Sigmoid colon (tissue), 4 donors: ENCODE measurements at regions not wholly inside any gene's neighbourhood (a gene's known extent, or its start where the extent isn't known, plus 50 kb on each side); places are given as distances from the start of the nearest gene placed in this dataset.

Experiments
- POLR2A ChIP-seq, 2 donors: fragments of 450-650 bp; IDR thresholded peaks; one replicate each; pipeline ENCODE4 v1.6.1; 2016; ENCODE audit warnings: antibody characterized with exemption in 2 of 2, mild to moderate bottlenecking in 2 of 2, moderate library complexity in 2 of 2
- POLR2AphosphoS5 ChIP-seq, 4 donors: sonication (generic); formaldehyde crosslinking; IDR thresholded peaks; one replicate each; pipeline ENCODE4 v1.6.1; 2017; ENCODE audit warnings: antibody characterized with exemption in 4 of 4
- TF ChIP-seq, protein P1 (sequence below), 4 experiments: fragments of 450-650 bp in 3 of 4; fragments of 200-600 bp in 1 of 4; IDR thresholded peaks; one replicate each; pipeline ENCODE4 v1.5.1; 2016 to 2019; ENCODE audit warnings: antibody characterized with exemption in 4 of 4, mild to moderate bottlenecking in 3 of 4, moderate library complexity in 2 of 4

DNA sequence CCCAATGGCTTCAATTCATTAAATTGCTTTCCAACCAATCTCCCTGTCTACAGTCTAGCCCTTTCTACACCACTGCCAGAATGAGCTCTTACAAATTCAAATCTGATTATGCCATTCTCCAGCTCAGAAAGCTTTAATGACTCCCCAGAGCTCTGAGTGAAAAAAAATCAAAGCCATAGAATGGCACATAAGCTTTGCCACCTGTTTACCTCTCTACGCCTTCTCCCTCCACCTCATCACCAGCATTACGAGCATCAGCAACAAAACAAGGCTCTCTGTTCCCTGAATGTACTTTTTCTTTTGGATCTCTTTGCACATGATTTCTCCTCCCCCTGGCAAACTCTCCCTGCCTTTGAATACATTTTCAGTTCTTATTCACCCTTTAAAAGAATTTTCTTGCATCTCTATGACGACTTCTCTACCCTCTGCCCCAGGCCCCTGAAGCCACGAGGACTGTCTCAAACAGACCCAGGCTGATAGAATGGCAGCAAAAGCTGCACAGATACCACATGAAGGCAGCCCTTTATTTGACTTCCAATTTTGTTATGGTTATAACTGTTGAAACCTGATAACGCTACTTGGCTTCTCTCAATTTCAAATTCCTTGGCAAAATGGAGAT is 516.0 kb downstream of the PCDH7 start:
- TF ChIP-seq, protein P1, sequence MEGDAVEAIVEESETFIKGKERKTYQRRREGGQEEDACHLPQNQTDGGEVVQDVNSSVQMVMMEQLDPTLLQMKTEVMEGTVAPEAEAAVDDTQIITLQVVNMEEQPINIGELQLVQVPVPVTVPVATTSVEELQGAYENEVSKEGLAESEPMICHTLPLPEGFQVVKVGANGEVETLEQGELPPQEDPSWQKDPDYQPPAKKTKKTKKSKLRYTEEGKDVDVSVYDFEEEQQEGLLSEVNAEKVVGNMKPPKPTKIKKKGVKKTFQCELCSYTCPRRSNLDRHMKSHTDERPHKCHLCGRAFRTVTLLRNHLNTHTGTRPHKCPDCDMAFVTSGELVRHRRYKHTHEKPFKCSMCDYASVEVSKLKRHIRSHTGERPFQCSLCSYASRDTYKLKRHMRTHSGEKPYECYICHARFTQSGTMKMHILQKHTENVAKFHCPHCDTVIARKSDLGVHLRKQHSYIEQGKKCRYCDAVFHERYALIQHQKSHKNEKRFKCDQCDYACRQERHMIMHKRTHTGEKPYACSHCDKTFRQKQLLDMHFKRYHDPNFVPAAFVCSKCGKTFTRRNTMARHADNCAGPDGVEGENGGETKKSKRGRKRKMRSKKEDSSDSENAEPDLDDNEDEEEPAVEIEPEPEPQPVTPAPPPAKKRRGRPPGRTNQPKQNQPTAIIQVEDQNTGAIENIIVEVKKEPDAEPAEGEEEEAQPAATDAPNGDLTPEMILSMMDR (IDR thresholded peaks at IDR 0.05) = no peak
- TF ChIP-seq POLR2A (IDR thresholded peaks at IDR 0.05) (no peak), POLR2AphosphoS5 (IDR thresholded peaks at IDR 0.05) (no peak)
